ENCODE measurements at regions not wholly inside any gene's neighbourhood (a gene's known extent, or its start where the extent isn't known, plus 50 kb on each side); places are given as distances from the start of the nearest gene placed in this dataset.

GRCh38 chrX:118167361-118167760 is 50.8 kb upstream of the KLHL13 start:
- intact Hi-C loops (cut with DNase I; ENCODE audit: low total_unique reads) = no loop called here
- H3K27me3 ChIP-seq = peaks cover 0 to 5% of the 10 kb centered on the region in 2 donors
- no peak for TF ChIP-seq POLR2A (IDR thresholded peaks at IDR 0.05)
- TF ChIP-seq POLR2AphosphoS5 (IDR thresholded peaks at IDR 0.05) = no peak
- TF ChIP-seq, protein P1, sequence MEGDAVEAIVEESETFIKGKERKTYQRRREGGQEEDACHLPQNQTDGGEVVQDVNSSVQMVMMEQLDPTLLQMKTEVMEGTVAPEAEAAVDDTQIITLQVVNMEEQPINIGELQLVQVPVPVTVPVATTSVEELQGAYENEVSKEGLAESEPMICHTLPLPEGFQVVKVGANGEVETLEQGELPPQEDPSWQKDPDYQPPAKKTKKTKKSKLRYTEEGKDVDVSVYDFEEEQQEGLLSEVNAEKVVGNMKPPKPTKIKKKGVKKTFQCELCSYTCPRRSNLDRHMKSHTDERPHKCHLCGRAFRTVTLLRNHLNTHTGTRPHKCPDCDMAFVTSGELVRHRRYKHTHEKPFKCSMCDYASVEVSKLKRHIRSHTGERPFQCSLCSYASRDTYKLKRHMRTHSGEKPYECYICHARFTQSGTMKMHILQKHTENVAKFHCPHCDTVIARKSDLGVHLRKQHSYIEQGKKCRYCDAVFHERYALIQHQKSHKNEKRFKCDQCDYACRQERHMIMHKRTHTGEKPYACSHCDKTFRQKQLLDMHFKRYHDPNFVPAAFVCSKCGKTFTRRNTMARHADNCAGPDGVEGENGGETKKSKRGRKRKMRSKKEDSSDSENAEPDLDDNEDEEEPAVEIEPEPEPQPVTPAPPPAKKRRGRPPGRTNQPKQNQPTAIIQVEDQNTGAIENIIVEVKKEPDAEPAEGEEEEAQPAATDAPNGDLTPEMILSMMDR (IDR thresholded peaks at IDR 0.05) = no peak
- no peak overlapping the region for H3K4me3 ChIP-seq
- H3K27ac ChIP-seq = no peak overlapping the region
- H3K9me3 ChIP-seq = no peaks in the 10 kb centered on the region
- no peak for DNase-seq (ENCODE audit: low spot score in 2 of 2)
- no peaks in the 10 kb centered on the region for H3K36me3 ChIP-seq
- H3K4me1 ChIP-seq = no peaks in the 10 kb centered on the region

DNA sequence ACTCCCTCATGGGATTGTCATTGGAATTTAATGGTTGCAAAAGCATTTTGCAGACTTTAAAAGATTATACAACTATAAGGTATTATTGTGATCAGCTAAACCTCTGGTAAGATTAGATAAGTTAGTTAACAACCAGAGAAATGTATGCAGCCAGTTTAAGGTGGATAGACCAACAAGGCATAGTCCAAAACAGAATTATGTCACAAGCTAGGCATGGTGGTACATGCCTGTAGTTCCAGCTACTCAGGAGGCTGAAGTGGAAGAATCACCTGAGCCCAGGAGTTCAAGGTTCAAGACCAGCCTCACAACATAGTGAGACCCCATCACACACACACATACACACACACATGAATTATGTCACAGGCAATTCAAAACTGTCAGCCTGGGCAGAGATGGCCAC is 54.7 kb upstream of the KLHL13 start:
- no peaks in the 10 kb centered on the region for H3K4me1 ChIP-seq
- intact Hi-C loops (cut with DNase I; ENCODE audit: low total_unique reads) = no loop called here
- no peaks in the 10 kb centered on the region for H3K36me3 ChIP-seq
- DNase-seq (ENCODE audit: low spot score in 2 of 2) = no peak
- no peaks in the 10 kb centered on the region for H3K9me3 ChIP-seq
- no peak overlapping the region for H3K4me3 ChIP-seq
- no peak overlapping the region for H3K27ac ChIP-seq
- TF ChIP-seq POLR2A (IDR thresholded peaks at IDR 0.05) (no peak), POLR2AphosphoS5 (IDR thresholded peaks at IDR 0.05) (no peak)
- TF ChIP-seq, protein P1 (IDR thresholded peaks at IDR 0.05) = no peak
- H3K27me3 ChIP-seq = peaks cover 0 to 8% of the 10 kb centered on the region in 2 donors

GRCh38 chrX:118174516-118175098 is 58.0 kb upstream of the KLHL13 start:
- Histone ChIP-seq H3K4me1 (no peaks in the 10 kb centered on the region), H3K27ac (no peak overlapping the region), H3K4me3 (no peak overlapping the region), H3K9me3 (no peaks in the 10 kb centered on the region), H3K27me3 (peaks cover 0 to 3% of the 10 kb centered on the region in 2 donors), H3K36me3 (no peaks in the 10 kb centered on the region)
- intact Hi-C loops (cut with DNase I; ENCODE audit: low total_unique reads) = loop anchor here (1.0 kb wide), 1 partner anchor 15 kb away; no protein-coding TSS in a partner anchor
- TF ChIP-seq, protein P1 (IDR thresholded peaks at IDR 0.05) = no peak
- DNase-seq (ENCODE audit: low spot score in 2 of 2) = no peak

DNA sequence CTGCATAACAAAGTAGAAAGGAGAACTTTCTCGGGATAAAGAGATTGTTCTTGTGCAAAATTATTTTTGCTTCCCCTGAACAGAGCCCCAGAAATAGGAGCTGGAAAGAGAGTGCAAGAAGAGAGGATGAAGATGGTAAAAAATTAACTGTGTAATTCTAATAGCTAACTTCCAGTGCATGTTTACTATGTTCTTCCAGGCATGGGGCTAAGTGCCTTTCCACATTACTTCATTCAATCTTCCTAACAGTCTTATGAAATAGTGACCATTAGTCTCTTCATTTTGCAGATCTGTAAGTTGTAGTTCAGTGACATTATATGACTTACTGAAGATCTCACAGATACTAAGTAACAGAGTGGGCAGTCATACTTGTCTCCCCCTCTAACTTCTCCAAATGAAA is 61.1 kb upstream of the KLHL13 start:
- Histone ChIP-seq H3K27ac (no peak overlapping the region), H3K36me3 (no peaks in the 10 kb centered on the region), H3K4me3 (no peak overlapping the region), H3K9me3 (no peaks in the 10 kb centered on the region), H3K4me1 (no peaks in the 10 kb centered on the region), H3K27me3 (peaks cover 0 to 3% of the 10 kb centered on the region in 2 donors)
- TF ChIP-seq POLR2A (IDR thresholded peaks at IDR 0.05) (no peak), POLR2AphosphoS5 (IDR thresholded peaks at IDR 0.05) (no peak)
- TF ChIP-seq, protein P1 (IDR thresholded peaks at IDR 0.05) = no peak
- DNase-seq (ENCODE audit: low spot score in 2 of 2) = no peak
- intact Hi-C loops (cut with DNase I; ENCODE audit: low total_unique reads) = no loop called here

DNA sequence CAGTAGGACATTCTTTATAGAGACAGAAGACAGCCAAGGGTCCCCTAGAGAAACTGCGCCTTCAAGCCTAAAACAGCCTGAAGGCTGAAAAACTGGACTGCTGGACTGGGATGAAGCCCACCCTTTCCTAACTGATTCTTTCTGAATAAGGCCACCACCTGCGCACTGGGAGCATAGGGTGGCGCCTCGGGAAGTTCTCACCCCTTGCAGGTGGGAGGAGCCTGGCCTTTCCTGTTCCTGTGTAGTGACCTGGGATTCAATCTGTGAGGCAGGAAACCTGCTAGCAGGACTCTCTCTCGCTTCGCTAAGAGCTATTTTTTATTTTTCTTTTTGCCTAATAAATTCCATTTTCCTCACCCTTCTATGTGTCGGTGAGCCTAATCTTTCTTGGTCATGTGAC is 61.8 kb upstream of the KLHL13 start:
- Histone ChIP-seq H3K36me3 (no peaks in the 10 kb centered on the region), H3K27me3 (peaks cover 0 to under 1% of the 10 kb centered on the region in 2 donors), H3K27ac (no peak overlapping the region), H3K4me3 (no peak overlapping the region), H3K9me3 (no peaks in the 10 kb centered on the region), H3K4me1 (no peaks in the 10 kb centered on the region)
- no peak for DNase-seq (ENCODE audit: low spot score in 2 of 2)
- TF ChIP-seq, protein P1 (IDR thresholded peaks at IDR 0.05) = no peak
- TF ChIP-seq POLR2A (IDR thresholded peaks at IDR 0.05) = no peak
- no peak for TF ChIP-seq POLR2AphosphoS5 (IDR thresholded peaks at IDR 0.05)
- intact Hi-C loops (cut with DNase I; ENCODE audit: low total_unique reads) = no loop called here
